CD4-positive, alpha-beta T cell (primary cell): ENCODE measurements at regions not wholly inside any gene's neighbourhood (a gene's known extent, or its start where the extent isn't known, plus 50 kb on each side); places are given as distances from the start of the nearest gene placed in this dataset.

Experiments used
- ATAC-seq: fragments of 200-7000 bp; cut with Tn5 transposase; one replicate; pipeline ENCODE4 v1.10.0; 2022; ENCODE audit warnings: mild to moderate bottlenecking; ENCODE audit not compliant: poor library complexity
- CTCF ChIA-PET: fragments of 350-600 bp; sonication (Branson Sonifier 250); formaldehyde crosslinking; loops from one replicate; lab custom pipeline; 2021; ENCODE audit warnings: antibody characterized with exemption, inconsistent platforms; lab: Charles Lee
- POLR2A ChIA-PET: fragments of 350-600 bp; sonication (Branson Sonifier 250); formaldehyde crosslinking; loops from one replicate; lab custom pipeline; 2021; ENCODE audit warnings: antibody characterized with exemption, inconsistent platforms; lab: Charles Lee
- DNase-seq, 14 experiments: peaks; one replicate each; pipeline ENCODE4 v3.0.0-alpha.2; 2013 to 2020; ENCODE audit warnings: mixed read lengths in 2 of 14
- H3K27ac ChIP-seq, 2 donors: one replicate each; pipeline versions ENCODE4 v1.5.1 to v1.7.0; 2013; ENCODE audit warnings: low read length in 2 of 2, low read depth in 1 of 2, mild to moderate bottlenecking in 1 of 2
- H3K27me3 ChIP-seq, 2 experiments: 1 replicate in 1 of 2; 2 replicates in 1 of 2; pipeline versions ENCODE4 v1.6.1 to v1.7.0; 2013; ENCODE audit warnings: low read length in 2 of 2, control low read depth in 1 of 2, mild to moderate bottlenecking in 1 of 2, moderate library complexity in 1 of 2; ENCODE audit not compliant: insufficient read depth in 2 of 2, control insufficient read depth in 1 of 2
- H3K36me3 ChIP-seq: one replicate; pipeline ENCODE4 v1.6.1; 2013; ENCODE audit warnings: low read length, control low read depth; ENCODE audit not compliant: insufficient read depth
- H3K4me1 ChIP-seq: one replicate; pipeline ENCODE4 v1.6.1; 2013; ENCODE audit warnings: low read length, control low read depth; ENCODE audit not compliant: insufficient read depth
- H3K4me3 ChIP-seq: one replicate; pipeline ENCODE4 v1.5.1; 2013; ENCODE audit warnings: mild to moderate bottlenecking, low read length, moderate library complexity
- H3K9me3 ChIP-seq, 2 experiments: 1 replicate in 1 of 2; 2 replicates in 1 of 2; pipeline versions ENCODE4 v1.6.1 to v1.7.0; 2013; ENCODE audit warnings: low read length in 2 of 2, mild to moderate bottlenecking in 2 of 2, control low read depth in 1 of 2, moderate library complexity in 1 of 2; ENCODE audit not compliant: control insufficient read depth in 1 of 2, insufficient read depth in 1 of 2
- H3K27ac Mint-ChIP-seq: one replicate; pipeline ENCODE4 v1.8.0; 2020; ENCODE audit warnings: mixed read lengths
- H3K27me3 Mint-ChIP-seq: one replicate; pipeline ENCODE4 v1.8.0; 2021; ENCODE audit warnings: mixed read lengths
- H3K36me3 Mint-ChIP-seq: one replicate; pipeline ENCODE4 v1.8.0; 2021; ENCODE audit warnings: low read depth, mixed read lengths
- H3K4me1 Mint-ChIP-seq: one replicate; pipeline ENCODE4 v1.8.0; 2021; ENCODE audit warnings: low read depth, mixed read lengths
- H3K4me3 Mint-ChIP-seq: one replicate; pipeline ENCODE4 v1.8.0; 2020; ENCODE audit warnings: mild to moderate bottlenecking, mixed read lengths
- H3K9me3 Mint-ChIP-seq: one replicate; pipeline ENCODE4 v1.8.0; 2020; ENCODE audit warnings: mixed read lengths
- CTCF ChIP-seq: fragments of 200-600 bp; IDR thresholded peaks from one replicate; pipeline ENCODE4 v1.8.0; 2022; ENCODE audit warnings: antibody characterized with exemption, mild to moderate bottlenecking
- intact Hi-C, 2 experiments: fragments of 100-400 bp; cut with DNase I in 1 of 2; cut with micrococcal nuclease in 1 of 2; formaldehyde crosslinking; loops; one replicate each; pipeline versions ENCODE4 v1.15.1 to v1.9.0; 2023 to 2025; cut with DNase I, micrococcal nuclease

GRCh38 chr2:176647325-176648165 is 378.3 kb downstream of the MTX2 start:
- ChIA-PET CTCF (no interaction called here), POLR2A (no interaction called here)
- Mint-ChIP-seq H3K9me3 (no peaks in the 10 kb centered on the region), H3K4me3 (no peak overlapping the region), H3K27me3 (peaks cover 84% of the 10 kb centered on the region), H3K36me3 (no peaks in the 10 kb centered on the region), H3K27ac (no peak overlapping the region), H3K4me1 (no peaks in the 10 kb centered on the region)
- intact Hi-C loops: no loop called here
- TF ChIP-seq CTCF: no peak
- H3K9me3 ChIP-seq: no peaks in the 10 kb centered on the region
- peaks cover 21 to 48% of the 10 kb centered on the region in 2 experiments for H3K27me3 ChIP-seq
- no peaks in the 10 kb centered on the region for H3K36me3 ChIP-seq
- DNase-seq: no peak
- H3K4me3 ChIP-seq: no peak overlapping the region
- no peak overlapping the region for H3K27ac ChIP-seq
- no peak for ATAC-seq
- no peaks in the 10 kb centered on the region for H3K4me1 ChIP-seq

GRCh38 chr2:176648700-176649297 is 379.6 kb downstream of the MTX2 start:
- H3K9me3 Mint-ChIP-seq: no peaks in the 10 kb centered on the region
- DNase-seq (no peak), ATAC-seq (no peak)
- no peak overlapping the region for H3K27ac Mint-ChIP-seq
- peaks cover 80% of the 10 kb centered on the region for H3K27me3 Mint-ChIP-seq
- H3K4me3 ChIP-seq: no peak overlapping the region
- no peaks in the 10 kb centered on the region for H3K9me3 ChIP-seq
- intact Hi-C loops: no loop called here
- peaks cover 21 to 41% of the 10 kb centered on the region in 2 experiments for H3K27me3 ChIP-seq
- ChIA-PET POLR2A (no interaction called here), CTCF (interaction anchor here (1.6 kb wide), 1 partner anchor 19 kb away, joined by 3 read pairs; no protein-coding TSS in a partner anchor)
- TF ChIP-seq CTCF: no peak
- H3K36me3 ChIP-seq: no peaks in the 10 kb centered on the region
- H3K4me3 Mint-ChIP-seq: no peak overlapping the region
- peaks cover 2% of the 10 kb centered on the region for H3K4me1 ChIP-seq
- no peak overlapping the region for H3K27ac ChIP-seq
- H3K4me1 Mint-ChIP-seq: peaks cover 3% of the 10 kb centered on the region
- no peaks in the 10 kb centered on the region for H3K36me3 Mint-ChIP-seq

GRCh38 chr2:176650104-176650837 is 381.0 kb downstream of the MTX2 start:
- POLR2A ChIA-PET: no interaction called here
- peaks cover 16 to 38% of the 10 kb centered on the region in 2 experiments for H3K27me3 ChIP-seq
- TF ChIP-seq CTCF: no peak

More at GRCh38 chr2:176650104-176650837, 381.0 kb downstream of the MTX2 start:
- no peak overlapping the region for H3K4me3 Mint-ChIP-seq
- H3K27me3 Mint-ChIP-seq: peaks cover 79% of the 10 kb centered on the region
- no peak overlapping the region for H3K27ac Mint-ChIP-seq
- DNase-seq (no peak), ATAC-seq (no peak)
- H3K9me3 Mint-ChIP-seq: no peaks in the 10 kb centered on the region
- Histone ChIP-seq H3K4me3 (no peak overlapping the region), H3K4me1 (peaks cover 3% of the 10 kb centered on the region), H3K36me3 (no peaks in the 10 kb centered on the region), H3K9me3 (no peaks in the 10 kb centered on the region), H3K27ac (no peak overlapping the region)
- no peaks in the 10 kb centered on the region for H3K36me3 Mint-ChIP-seq
- peaks cover 5% of the 10 kb centered on the region for H3K4me1 Mint-ChIP-seq
- intact Hi-C loops: loop anchor here (5.0 to 10.0 kb wide), 2 partner anchors 495 to 1948 kb away; no protein-coding TSS in a partner anchor
- CTCF ChIA-PET: interaction anchor here (1.6 kb wide), 1 partner anchor 17 kb away, joined by 3 read pairs; no protein-coding TSS in a partner anchor
